ENCODE measurements at regions not wholly inside any gene's neighbourhood (a gene's known extent, or its start where the extent isn't known, plus 50 kb on each side); places are given as distances from the start of the nearest gene placed in this dataset. TPM values are rescaled to one million over a fixed set of nuclear protein-coding genes. Genes with fewer than 3 reads are reported as not detected.

- Histone ChIP-seq H3F3A (ENCODE audit: insufficient read depth, low read depth) (no peaks in the 10 kb centered on the region), H3K9me2 (ENCODE audit: insufficient read depth) (no peaks in the 10 kb centered on the region), H3K4me3 (no peak overlapping the region), H4K20me1 (ENCODE audit: insufficient read depth) (no peaks in the 10 kb centered on the region), H3K27me3 (ENCODE audit: insufficient read depth, low read depth) (no peaks in the 10 kb centered on the region), H3K27ac (no peak overlapping the region), H3K9me3 (ENCODE audit: insufficient read depth, low read depth) (no peaks in the 10 kb centered on the region), H3K4me1 (replicated peaks; ENCODE audit: insufficient read depth) (no peaks in the 10 kb centered on the region), H3K4me2 (no peak overlapping the region), H3K79me2 (ENCODE audit: low read depth) (no peaks in the 10 kb centered on the region), H3K36me3 (ENCODE audit: low read depth) (no peaks in the 10 kb centered on the region), H2AFZ (no peak overlapping the region)
- DNase-seq = no peak
- BruUV-seq (replicated peaks) = no TSS peak
- CTCF ChIA-PET = no interaction called here
- no peak for TF ChIP-seq EZH2 (IDR thresholded peaks at IDR 0.05; ENCODE audit: low read depth)
- TF ChIP-seq, protein P1, sequence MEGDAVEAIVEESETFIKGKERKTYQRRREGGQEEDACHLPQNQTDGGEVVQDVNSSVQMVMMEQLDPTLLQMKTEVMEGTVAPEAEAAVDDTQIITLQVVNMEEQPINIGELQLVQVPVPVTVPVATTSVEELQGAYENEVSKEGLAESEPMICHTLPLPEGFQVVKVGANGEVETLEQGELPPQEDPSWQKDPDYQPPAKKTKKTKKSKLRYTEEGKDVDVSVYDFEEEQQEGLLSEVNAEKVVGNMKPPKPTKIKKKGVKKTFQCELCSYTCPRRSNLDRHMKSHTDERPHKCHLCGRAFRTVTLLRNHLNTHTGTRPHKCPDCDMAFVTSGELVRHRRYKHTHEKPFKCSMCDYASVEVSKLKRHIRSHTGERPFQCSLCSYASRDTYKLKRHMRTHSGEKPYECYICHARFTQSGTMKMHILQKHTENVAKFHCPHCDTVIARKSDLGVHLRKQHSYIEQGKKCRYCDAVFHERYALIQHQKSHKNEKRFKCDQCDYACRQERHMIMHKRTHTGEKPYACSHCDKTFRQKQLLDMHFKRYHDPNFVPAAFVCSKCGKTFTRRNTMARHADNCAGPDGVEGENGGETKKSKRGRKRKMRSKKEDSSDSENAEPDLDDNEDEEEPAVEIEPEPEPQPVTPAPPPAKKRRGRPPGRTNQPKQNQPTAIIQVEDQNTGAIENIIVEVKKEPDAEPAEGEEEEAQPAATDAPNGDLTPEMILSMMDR (conservative IDR thresholded peaks at IDR 0.05) = peak; percentile 46; the same call in 1 of the 2 replicates
- POLR2A ChIA-PET (ENCODE audit: unreplicated experiment) = no interaction called here
- intact Hi-C loops (cut with micrococcal nuclease; ENCODE audit: unreplicated experiment) = no loop called here
These were observed 460.8 kb downstream of the SLITRK2 start for GRCh38 chrX:146278381-146278780.

Small RNA genes lying in the stretch of these regions (microRNA-seq; reads per million reads assigned to microRNA genes)
- not detected for gene MIR888 (ENCODE audit: borderline number of aligned reads, borderline replicate concordance)
- gene MIR890 (ENCODE audit: borderline number of aligned reads, borderline replicate concordance) = not detected
- gene MIR891A (ENCODE audit: borderline number of aligned reads, borderline replicate concordance) = not detected
- not detected for gene MIR891B (ENCODE audit: borderline number of aligned reads, borderline replicate concordance)
- gene MIR892A (ENCODE audit: borderline number of aligned reads, borderline replicate concordance) = not detected
- not detected for gene MIR892B (ENCODE audit: borderline number of aligned reads, borderline replicate concordance)
- not detected for gene MIR892C (ENCODE audit: borderline number of aligned reads, borderline replicate concordance)

All from PC-9 (cell line).